ENCODE measurements at regions not wholly inside any gene's neighbourhood (a gene's known extent, or its start where the extent isn't known, plus 50 kb on each side); places are given as distances from the start of the nearest gene placed in this dataset.

GRCh38 chr13:109593230-109593629 is 193.2 kb downstream of the IRS2 start:
- TF ChIP-seq RARB (CRISPR knock-in tag; IDR thresholded peaks at IDR 0.05), result no peak
- no peak for TF ChIP-seq POU6F1 (CRISPR knock-in tag; IDR thresholded peaks at IDR 0.05; ENCODE audit: borderline replicate concordance, low read depth)
- TF ChIP-seq CSRNP3 (CRISPR knock-in tag; IDR thresholded peaks at IDR 0.05), result no peak
